ENCODE measurements at regions not wholly inside any gene's neighbourhood (a gene's known extent, or its start where the extent isn't known, plus 50 kb on each side); places are given as distances from the start of the nearest gene placed in this dataset.
A peak's percentile ranks its signal among the peaks of the same experiment; 100 is the strongest.
"Not testable (repeated sequence)": the region's sequence is repeated elsewhere in the genome, so short reads cannot be mapped to it uniquely, and the experiment has no call there.

GRCh38 chr17:64800987-64801386 lies 118.3 kb downstream of the LRRC37A3 start:
- H3K4me3 Mint-ChIP-seq; H3K27ac Mint-ChIP-seq; H3K36me3 Mint-ChIP-seq (ENCODE audit: low read depth); H3K4me1 Mint-ChIP-seq; DNase-seq; H3K27me3 Mint-ChIP-seq (ENCODE audit: low read depth, poor library complexity); H3K9me3 Mint-ChIP-seq: not testable (repeated sequence)

- H3K36me3 Mint-ChIP-seq (ENCODE audit: low read depth); H3K27me3 Mint-ChIP-seq (ENCODE audit: low read depth, poor library complexity); H3K4me3 Mint-ChIP-seq; H3K4me1 Mint-ChIP-seq; H3K27ac Mint-ChIP-seq; H3K9me3 Mint-ChIP-seq; DNase-seq: not testable (repeated sequence)
Observed at GRCh38 chr17:64800361-64800895, 118.8 kb downstream of the LRRC37A3 start.

DNA sequence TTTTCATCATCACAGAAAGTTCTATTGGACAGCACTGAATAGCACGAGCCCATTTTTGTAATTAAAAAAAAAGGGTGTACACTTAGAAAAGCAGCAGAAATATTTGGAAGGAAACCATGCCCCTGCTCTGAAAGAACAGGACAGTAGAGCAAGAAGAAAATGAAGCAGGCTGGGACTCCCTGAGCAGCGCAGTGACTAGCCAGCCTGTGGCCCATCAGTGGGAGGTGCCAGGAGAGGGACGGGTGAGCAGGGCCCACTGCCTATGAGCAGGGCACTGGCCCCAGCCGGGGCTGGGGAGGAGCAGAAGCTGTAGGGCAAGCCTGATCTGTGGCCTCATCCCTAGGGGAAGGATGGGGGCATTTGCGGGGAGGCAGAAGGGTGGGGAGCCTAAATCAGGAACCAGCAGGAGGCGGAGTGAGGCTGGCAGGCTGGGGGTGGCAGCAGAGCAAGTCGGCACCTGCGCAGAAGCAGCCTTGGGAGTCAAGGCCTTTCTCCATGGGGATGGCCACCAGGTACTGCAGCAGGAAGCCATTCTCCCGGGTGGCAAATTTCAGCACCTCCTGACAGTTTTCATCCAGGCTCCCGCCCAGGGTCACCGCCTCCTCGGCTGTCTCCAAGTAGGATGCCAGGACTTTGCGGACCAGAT lies 119.6 kb downstream of the LRRC37A3 start:
- not testable (repeated sequence) for H3K9me3 Mint-ChIP-seq; H3K27me3 Mint-ChIP-seq (ENCODE audit: low read depth, poor library complexity); H3K36me3 Mint-ChIP-seq (ENCODE audit: low read depth); DNase-seq; H3K4me1 Mint-ChIP-seq; H3K27ac Mint-ChIP-seq; H3K4me3 Mint-ChIP-seq

DNA sequence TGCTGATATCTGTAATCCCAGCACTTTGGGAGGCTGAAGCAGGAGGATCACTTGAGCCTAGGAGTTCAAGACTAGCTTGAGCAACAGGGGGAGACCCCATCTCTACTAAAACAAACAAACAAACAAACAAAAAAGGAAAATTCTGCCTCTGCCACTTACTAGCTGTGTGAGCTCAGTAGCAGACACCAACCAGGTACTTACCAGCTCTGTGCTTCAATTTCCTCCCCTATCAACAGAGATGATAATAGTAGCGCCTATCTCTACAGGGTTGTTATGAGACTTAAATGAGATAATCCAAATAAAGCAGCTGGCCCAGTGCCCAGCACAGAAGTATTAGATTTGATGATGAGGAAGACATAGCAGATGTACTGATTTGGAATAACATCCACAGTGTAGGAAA lies 120.3 kb downstream of the LRRC37A3 start:
- not testable (repeated sequence) for H3K4me3 Mint-ChIP-seq; H3K36me3 Mint-ChIP-seq (ENCODE audit: low read depth); H3K27me3 Mint-ChIP-seq (ENCODE audit: low read depth, poor library complexity); DNase-seq; H3K4me1 Mint-ChIP-seq; H3K9me3 Mint-ChIP-seq; H3K27ac Mint-ChIP-seq

- H3K27me3 Mint-ChIP-seq (ENCODE audit: low read depth, poor library complexity); H3K27ac Mint-ChIP-seq: not testable (repeated sequence)
Observed at GRCh38 chr17:64798489-64798790, 120.8 kb downstream of the LRRC37A3 start.

GRCh38 chr17:64797746-64798488 lies 121.4 kb downstream of the LRRC37A3 start:
- H3K4me3 Mint-ChIP-seq; DNase-seq; H3K27me3 Mint-ChIP-seq (ENCODE audit: low read depth, poor library complexity); H3K4me1 Mint-ChIP-seq; H3K27ac Mint-ChIP-seq; H3K36me3 Mint-ChIP-seq (ENCODE audit: low read depth); H3K9me3 Mint-ChIP-seq: not testable (repeated sequence)

More at GRCh38 chr17:64798489-64798790, 120.8 kb downstream of the LRRC37A3 start:
- not testable (repeated sequence) for H3K4me3 Mint-ChIP-seq; H3K4me1 Mint-ChIP-seq; H3K36me3 Mint-ChIP-seq (ENCODE audit: low read depth); DNase-seq; H3K9me3 Mint-ChIP-seq

DNA sequence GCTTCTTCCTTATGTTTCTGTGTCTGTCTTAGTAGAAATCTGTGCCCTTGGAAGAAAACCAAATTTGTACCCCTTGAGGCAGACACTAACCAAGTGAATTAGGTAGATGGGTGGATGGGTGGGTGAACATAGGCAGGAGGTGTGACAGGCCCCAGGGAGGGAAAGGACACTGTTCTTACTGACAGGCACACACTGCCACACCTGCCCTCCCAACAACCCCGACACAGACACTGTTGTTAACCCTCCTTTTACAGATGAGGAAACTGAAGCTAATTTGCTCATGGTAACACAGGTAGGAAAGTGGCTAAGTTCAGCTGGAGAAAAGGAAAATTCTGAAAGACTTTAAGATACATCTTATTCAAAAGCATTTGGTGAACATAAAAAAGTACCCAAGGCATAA lies 123.9 kb downstream of the LRRC37A3 start:
- not testable (repeated sequence) for H3K4me1 Mint-ChIP-seq; H3K9me3 Mint-ChIP-seq; H3K27me3 Mint-ChIP-seq (ENCODE audit: low read depth, poor library complexity); H3K4me3 Mint-ChIP-seq; DNase-seq; H3K36me3 Mint-ChIP-seq (ENCODE audit: low read depth); H3K27ac Mint-ChIP-seq

DNA sequence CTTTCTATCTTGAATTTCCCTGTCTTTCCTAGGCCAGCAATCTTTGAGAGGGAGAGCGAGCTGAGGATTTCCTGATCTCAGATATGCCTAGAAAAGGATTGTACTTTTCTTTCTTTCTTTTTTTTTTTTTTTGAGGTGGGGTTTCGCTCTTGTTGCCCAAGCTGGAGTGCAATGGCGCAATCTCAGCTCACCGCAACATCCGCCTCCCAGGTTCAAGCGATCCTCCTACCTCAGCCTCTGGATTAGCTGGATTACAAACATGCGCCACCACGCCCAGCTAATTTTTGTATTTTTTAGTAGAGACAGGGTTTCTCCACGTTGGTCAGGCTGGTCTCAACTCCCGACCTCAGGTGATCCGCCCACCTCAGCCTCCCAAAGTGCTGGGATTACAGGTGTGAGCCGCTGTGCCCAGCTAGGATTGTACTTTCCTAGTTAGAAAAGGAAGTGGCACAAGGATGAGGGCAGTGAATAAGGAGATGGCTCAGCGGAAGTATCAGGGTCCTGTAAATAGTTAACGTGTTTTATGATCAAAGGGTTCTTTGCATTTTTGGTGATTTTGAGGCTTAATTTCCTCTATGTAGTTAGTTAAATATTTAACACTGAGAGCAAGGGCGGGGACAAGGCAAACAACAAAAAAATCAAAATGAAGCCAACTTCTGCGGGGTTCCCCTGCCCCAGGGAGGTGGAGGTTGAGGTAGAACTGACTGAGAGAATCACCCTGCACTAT lies 124.6 kb downstream of the LRRC37A3 start:
- H3K9me3 Mint-ChIP-seq; H3K36me3 Mint-ChIP-seq (ENCODE audit: low read depth); H3K4me1 Mint-ChIP-seq; H3K27me3 Mint-ChIP-seq (ENCODE audit: low read depth, poor library complexity); DNase-seq; H3K4me3 Mint-ChIP-seq: not testable (repeated sequence)
- H3K27ac Mint-ChIP-seq: peak overlapping the region; percentile 22

DNA sequence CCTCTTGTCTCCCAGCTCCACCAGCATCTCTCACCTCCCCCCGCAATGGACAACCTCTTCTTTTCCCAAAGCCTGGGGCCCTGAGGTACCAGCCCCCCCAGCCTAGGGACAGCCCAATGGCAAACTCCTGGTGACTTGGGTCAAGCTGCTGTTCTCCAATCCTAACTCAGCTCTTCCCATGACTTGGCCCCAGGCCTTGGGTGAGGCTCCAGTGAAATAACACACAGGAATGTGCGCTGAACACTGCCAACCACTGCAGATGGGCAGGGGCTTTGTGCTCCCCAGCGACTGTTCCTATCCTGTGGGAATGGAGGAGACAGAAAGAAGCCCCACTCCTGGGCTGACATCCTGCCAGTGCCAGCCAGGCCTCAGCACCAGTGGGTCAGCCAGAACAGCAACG lies 125.2 kb downstream of the LRRC37A3 start:
- not testable (repeated sequence) for H3K9me3 Mint-ChIP-seq; DNase-seq; H3K27me3 Mint-ChIP-seq (ENCODE audit: low read depth, poor library complexity); H3K36me3 Mint-ChIP-seq (ENCODE audit: low read depth); H3K4me3 Mint-ChIP-seq; H3K4me1 Mint-ChIP-seq; H3K27ac Mint-ChIP-seq

DNA sequence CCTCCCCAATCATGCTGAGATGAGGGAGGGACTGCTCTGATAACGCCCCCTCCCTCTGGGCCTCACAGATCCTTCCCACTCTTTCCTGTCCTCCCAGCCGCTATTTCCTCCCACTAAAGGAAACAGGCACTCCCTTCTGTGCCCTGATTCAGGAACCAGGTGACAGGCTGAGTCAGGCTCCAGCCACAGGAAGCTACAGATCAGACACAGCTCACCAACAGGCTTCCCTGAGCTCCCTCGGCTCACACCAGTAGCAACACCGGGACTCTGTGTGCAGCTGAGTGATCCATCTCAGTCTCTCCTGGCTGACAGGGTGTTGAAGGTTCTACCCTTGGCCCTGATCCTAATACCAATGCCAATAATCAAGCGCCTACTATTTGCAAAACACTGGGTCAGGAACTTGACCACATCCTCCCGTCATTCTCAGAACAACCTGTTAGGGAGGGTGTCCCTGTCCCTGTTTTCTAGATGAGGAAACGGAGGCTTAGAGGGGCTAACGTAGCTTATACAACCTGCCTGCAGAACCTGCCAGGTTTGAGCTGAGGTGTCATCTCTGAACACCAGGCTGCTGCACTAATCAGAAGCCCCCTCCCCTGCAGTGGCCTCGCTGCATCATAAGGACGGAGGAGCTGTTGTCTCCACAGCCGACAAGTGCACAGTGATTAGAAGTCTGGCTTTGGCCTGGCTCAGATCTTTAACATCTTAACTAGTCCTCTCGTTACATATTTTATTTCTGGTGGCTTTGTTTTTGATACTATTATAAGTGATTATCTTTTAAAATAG lies 126.3 kb downstream of the LRRC37A3 start:
- DNase-seq; H3K27me3 Mint-ChIP-seq (ENCODE audit: low read depth, poor library complexity); H3K9me3 Mint-ChIP-seq; H3K4me3 Mint-ChIP-seq; H3K36me3 Mint-ChIP-seq (ENCODE audit: low read depth); H3K4me1 Mint-ChIP-seq: not testable (repeated sequence)
- H3K27ac Mint-ChIP-seq: peak overlapping the region; percentile 29

GRCh38 chr17:64792276-64792675 lies 127.0 kb downstream of the LRRC37A3 start:
- peaks cover 12% of the 10 kb centered on the region for H3K4me1 Mint-ChIP-seq
- DNase-seq; H3K9me3 Mint-ChIP-seq; H3K36me3 Mint-ChIP-seq (ENCODE audit: low read depth); H3K27ac Mint-ChIP-seq; H3K27me3 Mint-ChIP-seq (ENCODE audit: low read depth, poor library complexity); H3K4me3 Mint-ChIP-seq: not testable (repeated sequence)

- H3K27ac Mint-ChIP-seq: peak overlapping the region; percentile 64
- not testable (repeated sequence) for H3K36me3 Mint-ChIP-seq (ENCODE audit: low read depth); DNase-seq; H3K4me3 Mint-ChIP-seq; H3K27me3 Mint-ChIP-seq (ENCODE audit: low read depth, poor library complexity); H3K9me3 Mint-ChIP-seq
- H3K4me1 Mint-ChIP-seq: peaks cover 17% of the 10 kb centered on the region
Observed at GRCh38 chr17:64791691-64792090, 127.6 kb downstream of the LRRC37A3 start.

DNA sequence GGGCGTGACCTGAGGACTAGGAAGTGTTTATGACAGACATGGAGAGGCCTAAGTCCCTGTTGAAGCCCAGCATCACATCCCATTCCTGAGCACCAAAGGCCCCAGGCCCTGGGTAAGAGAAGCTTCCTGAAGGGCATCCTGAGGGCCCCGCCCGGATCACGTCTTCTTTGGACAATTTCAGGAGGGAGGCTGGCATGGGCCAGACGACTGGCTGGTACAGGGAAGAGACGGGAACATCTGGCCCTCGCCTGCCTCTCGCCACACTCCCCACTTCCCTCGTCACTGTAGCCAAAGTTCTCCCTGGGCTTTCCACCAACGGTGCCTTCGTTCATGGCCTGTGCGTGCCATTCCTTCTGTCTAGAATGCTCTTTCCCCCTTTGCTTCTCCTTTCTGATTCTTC lies 128.1 kb downstream of the LRRC37A3 start:
- not testable (repeated sequence) for H3K36me3 Mint-ChIP-seq (ENCODE audit: low read depth); DNase-seq; H3K4me3 Mint-ChIP-seq; H3K27ac Mint-ChIP-seq; H3K27me3 Mint-ChIP-seq (ENCODE audit: low read depth, poor library complexity); H3K9me3 Mint-ChIP-seq
- H3K4me1 Mint-ChIP-seq: peaks cover 17% of the 10 kb centered on the region

DNA sequence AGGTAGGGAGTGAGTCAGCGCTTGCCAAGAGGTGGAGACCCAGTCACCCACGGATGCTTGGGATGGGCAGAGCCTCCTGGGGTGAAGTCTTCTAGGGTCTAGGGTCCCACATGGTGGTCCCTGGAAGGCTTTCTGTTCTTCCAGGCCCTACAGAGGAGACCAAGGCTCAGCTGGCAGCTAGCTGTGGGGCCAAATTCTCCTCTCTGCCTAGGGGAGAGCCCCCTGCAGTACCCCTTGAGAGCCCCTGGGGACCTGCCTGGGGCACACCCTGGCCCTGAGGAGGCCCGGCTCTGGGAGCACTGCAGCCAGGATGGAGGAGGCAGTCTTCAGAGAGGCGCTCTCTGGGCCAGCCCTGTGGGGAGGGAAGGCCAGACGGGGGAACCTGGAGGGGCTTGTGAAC lies 128.6 kb upstream of the SMURF2 start:
- not testable (repeated sequence) for DNase-seq; H3K4me3 Mint-ChIP-seq; H3K9me3 Mint-ChIP-seq; H3K27ac Mint-ChIP-seq; H3K36me3 Mint-ChIP-seq (ENCODE audit: low read depth); H3K27me3 Mint-ChIP-seq (ENCODE audit: low read depth, poor library complexity)
- peaks cover 17% of the 10 kb centered on the region for H3K4me1 Mint-ChIP-seq

Measured in nephron progenitor cell (in vitro differentiated cells).